HG03571 (cell line): ENCODE measurements at regions not wholly inside any gene's neighbourhood (a gene's known extent, or its start where the extent isn't known, plus 50 kb on each side); places are given as distances from the start of the nearest gene placed in this dataset.
"Not testable (repeated sequence)": the region's sequence is repeated elsewhere in the genome, so short reads cannot be mapped to it uniquely, and the experiment has no call there.

ENCODE experiments used
- ATAC-seq: cut with Tn5 transposase; IDR thresholded peaks from one replicate; pipeline ENCODE4 v1.9.1; 2021; ENCODE audit not compliant: unreplicated experiment

DNA sequence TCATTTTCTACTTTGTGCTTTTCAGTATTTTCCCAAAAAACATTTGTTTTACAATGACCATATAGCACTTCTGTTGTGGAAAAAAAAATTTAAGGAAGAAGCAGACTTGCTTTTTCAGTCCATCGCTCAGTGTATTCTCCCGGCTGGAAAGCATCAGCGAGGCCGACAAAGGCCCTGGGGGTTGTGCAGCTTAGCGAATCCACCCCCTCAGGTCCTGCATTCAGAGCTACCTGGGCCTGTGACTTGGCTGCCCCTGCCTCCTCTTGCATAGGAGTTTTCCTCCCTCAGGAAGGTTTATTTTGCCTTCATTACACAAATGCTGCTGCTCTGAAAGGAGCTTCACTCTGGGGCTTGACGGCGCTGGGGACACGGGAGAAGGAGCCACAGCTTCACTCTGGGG is 244.4 kb upstream of the MGAT5 start:
- ATAC-seq, result no peak

DNA sequence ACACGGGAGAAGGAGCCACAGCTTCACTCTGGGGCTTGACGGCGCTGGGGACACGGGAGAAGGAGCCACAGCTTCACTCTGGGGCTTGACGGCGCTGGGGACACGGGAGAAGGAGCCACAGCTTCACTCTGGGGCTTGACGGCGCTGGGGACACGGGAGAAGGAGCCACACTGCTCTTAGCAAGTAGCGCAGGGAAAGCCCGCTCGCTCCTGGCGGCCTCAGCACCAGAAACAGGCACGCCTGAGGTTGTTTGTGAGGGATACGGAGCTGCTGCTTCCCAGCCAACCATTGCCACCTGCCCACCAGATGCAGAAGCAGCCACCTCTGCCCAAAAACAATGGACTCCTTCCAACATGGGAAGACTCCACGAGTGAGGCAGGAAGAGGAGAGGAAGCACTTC is 244.0 kb upstream of the MGAT5 start:
- not testable (repeated sequence) for ATAC-seq

GRCh38 chr2:134011936-134012586 is 241.8 kb upstream of the MGAT5 start:
- ATAC-seq, result no peak

GRCh38 chr2:134014196-134014960 is 239.5 kb upstream of the MGAT5 start:
- ATAC-seq, result no peak

GRCh38 chr2:134019871-134020270 is 234.0 kb upstream of the MGAT5 start:
- ATAC-seq, result no peak

GRCh38 chr2:134020608-134021007 is 233.3 kb upstream of the MGAT5 start:
- ATAC-seq, result no peak

DNA sequence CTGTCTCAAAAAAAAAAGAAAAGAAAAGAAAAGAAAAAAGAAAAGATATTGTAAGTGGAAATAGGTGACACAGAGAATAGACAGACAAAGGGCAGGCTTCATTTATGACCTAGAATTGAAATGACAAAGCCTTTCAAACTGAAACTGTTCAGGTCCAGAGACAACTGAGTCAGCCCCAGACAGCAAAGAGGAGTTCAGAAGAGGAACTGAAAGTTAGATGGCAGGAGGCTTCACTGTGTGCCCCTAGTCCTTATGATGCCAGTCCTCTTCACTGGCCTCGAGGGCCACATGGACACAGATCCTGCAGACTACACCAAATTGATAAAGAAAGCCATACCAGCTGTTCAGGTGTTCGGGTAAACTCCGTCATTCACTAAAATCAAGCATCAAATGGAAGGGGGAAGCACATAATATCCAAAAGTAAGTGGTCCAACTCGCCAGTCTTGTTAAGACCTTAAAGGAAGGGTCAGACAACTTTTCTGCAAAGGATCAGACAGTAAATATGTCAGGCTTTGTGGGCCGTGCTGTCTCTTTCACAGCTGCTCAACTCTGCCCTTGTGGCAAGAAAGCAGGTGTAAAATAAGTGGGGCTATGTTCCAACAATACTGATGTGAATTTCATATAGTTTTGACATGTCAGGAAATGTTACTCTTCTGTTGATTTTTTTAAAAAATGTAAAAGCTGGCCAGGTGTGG is 231.9 kb upstream of the MGAT5 start:
- peak; percentile 95 for ATAC-seq

- ATAC-seq, result no peak
These were observed 230.0 kb upstream of the MGAT5 start for GRCh38 chr2:134023854-134024253.

GRCh38 chr2:134027980-134028379 is 225.9 kb upstream of the MGAT5 start:
- no peak for ATAC-seq

DNA sequence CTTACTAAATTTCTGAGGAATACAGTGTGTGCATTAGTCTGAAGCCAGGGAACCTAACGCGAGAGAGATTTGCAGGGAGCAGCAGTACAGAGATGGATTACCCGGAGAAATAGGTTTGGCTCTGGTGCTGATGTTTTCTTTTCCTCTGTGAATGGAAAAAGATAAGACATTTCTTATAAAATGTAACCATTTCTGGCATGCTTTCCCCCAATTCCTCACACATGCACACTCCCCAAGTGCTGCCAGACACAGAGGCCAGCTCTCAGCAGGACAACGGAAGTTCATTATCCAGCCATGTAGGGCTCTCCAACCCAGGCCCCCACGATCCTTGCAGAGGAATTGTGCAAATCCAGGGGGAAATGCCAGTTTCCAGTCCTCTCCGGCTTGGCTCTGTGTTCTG is 224.5 kb upstream of the MGAT5 start:
- ATAC-seq, result no peak

DNA sequence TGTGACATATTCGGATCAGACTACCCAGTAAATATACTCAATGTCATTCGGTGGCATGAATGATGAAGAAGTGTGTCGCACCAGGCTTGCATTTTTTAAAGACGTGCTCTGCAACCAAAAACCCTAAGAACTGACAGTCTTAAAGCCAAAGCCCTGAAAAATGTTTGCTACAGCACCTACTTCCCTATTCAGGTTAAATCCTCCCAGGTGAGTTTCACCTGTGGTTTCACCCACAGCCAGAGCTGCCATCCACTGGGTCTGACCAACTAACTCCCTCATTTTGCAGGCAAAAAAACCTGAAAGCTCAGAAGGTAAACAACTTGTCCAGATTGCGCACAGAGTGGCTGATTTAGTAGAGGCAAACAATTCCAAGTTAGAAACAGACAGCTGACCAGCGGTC is 222.3 kb upstream of the MGAT5 start:
- ATAC-seq, result no peak

DNA sequence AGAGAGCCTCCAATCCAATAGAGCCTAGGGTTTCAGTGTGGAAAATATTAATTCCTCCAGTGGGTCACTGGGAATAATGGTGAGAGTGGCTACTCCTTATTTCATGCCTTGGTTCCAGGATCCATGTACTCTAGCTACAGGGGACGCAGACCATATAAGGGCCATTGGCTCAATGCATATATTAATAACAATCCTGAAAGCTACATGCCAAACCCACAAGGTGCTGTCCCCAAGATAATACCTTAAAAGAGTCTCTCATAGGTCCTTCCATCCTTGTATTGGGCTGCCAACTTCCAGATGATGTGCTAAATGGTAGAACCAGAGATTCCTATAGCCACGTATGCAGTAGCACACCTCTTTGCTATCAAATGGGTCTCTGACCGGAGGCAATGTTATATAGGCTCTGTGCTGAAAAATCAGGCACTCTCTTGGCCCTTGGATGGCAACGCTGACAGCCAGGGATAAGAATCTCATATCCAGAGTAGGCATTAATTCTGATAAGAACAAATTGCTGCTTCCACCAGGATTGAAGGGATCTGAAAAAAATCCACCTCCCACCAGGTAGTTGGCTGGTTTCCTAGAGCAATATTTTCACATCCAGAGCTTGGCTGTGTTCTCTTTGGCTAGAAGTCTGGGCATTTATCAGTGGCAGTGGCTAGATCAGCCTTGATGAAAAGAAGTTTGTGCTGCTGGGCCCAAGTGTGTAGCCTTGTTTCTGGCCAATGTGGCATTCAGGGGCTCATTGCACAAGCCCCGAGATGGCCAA is 218.1 kb upstream of the MGAT5 start:
- no peak for ATAC-seq

GRCh38 chr2:134039912-134040581 is 213.8 kb upstream of the MGAT5 start:
- ATAC-seq, result peak; percentile 69

GRCh38 chr2:134040626-134041172 is 213.2 kb upstream of the MGAT5 start:
- not testable (repeated sequence) for ATAC-seq

GRCh38 chr2:134041877-134042276 is 212.0 kb upstream of the MGAT5 start:
- ATAC-seq, result no peak

DNA sequence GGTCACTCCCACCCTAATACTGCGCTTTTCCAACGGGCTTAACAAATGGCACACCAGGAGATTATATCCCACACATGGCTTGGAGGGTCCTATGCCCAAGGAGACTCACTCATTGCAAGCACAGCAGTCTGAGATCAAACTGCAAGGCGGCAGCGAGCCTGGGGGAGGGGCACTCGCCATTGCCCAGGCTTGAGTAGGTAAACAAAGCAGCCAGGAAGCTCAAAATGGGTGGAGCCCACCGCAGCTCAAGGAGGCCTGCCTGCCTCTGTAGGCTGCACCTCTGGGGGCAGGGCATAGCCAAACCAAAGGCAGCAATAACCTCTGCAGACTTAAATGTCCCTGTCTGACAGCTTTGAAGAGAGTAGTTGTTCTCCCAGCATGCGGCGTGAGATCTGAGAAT is 210.8 kb upstream of the MGAT5 start:
- ATAC-seq, result not testable (repeated sequence)

GRCh38 chr2:134052173-134052572 is 201.7 kb upstream of the MGAT5 start:
- ATAC-seq, result no peak

GRCh38 chr2:134056173-134056572 is 197.7 kb upstream of the MGAT5 start:
- no peak for ATAC-seq

GRCh38 chr2:134061066-134061465 is 192.8 kb upstream of the MGAT5 start:
- ATAC-seq, result not testable (repeated sequence)

- not testable (repeated sequence) for ATAC-seq
These were observed 191.6 kb upstream of the MGAT5 start for GRCh38 chr2:134062235-134062634.
